GM18870 (cell line): ENCODE measurements at regions not wholly inside any gene's neighbourhood (a gene's known extent, or its start where the extent isn't known, plus 50 kb on each side); places are given as distances from the start of the nearest gene placed in this dataset.
A peak's percentile ranks its signal among the peaks of the same experiment; 100 is the strongest.
"Not testable (repeated sequence)": the region's sequence is repeated elsewhere in the genome, so short reads cannot be mapped to it uniquely, and the experiment has no call there.

Experiments used
- ATAC-seq: cut with Tn5 transposase; IDR thresholded peaks from one replicate; pipeline ENCODE4 v1.9.1; 2021; ENCODE audit warnings: moderate library complexity; ENCODE audit not compliant: unreplicated experiment

DNA sequence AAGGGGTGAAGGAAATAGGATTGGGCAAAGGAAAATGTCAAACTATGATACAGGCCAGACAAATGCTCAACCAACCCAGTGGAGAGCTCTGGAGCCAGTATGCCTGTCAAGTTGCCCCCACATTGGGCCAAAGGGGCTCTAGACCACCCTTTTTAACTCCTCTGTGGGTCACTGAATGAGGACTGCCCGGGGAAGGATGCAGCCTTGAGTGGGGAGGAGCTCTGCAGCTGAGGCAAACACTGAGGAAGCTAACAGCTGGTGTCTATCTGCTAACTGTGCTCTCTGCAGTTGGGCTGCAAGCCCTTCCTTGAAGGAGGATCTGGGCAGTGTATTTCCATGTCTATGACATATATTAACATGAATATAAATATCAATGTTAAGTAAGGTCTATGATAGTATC, 98.4 kb upstream of the PRSS16 start:
- ATAC-seq, result no peak

- no peak for ATAC-seq
These were observed 92.8 kb upstream of the PRSS16 start for GRCh38 chr6:27154696-27155095.

DNA sequence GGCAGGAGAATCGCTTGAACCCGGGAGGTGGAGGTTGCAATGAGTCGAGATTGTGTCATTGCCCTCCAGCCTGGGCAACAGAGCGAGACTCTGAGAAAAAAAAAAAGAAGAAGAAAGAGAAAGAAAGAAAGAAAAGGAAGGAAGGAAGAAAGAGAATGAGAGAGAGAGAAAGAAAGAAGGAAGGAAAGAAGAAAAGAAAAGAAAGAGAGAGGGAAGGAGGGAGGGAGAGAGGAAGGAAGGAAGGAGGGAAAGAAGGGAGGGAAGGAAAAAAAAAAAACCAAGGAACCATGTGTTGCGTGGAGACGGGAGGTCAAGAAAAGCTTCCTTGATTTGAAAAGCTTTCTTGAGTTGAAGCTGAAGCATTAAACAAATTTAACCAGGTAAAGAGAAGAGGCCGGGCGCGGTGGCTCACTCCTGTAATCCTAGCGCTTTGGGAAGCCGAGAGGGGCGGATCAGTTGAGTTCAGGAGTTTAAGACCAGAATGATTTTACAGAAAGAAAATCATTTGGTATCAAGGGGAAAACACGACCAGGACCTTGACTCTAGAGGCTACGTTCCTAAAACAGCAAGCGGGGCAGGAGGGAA, 90.5 kb upstream of the PRSS16 start:
- no peak for ATAC-seq

DNA sequence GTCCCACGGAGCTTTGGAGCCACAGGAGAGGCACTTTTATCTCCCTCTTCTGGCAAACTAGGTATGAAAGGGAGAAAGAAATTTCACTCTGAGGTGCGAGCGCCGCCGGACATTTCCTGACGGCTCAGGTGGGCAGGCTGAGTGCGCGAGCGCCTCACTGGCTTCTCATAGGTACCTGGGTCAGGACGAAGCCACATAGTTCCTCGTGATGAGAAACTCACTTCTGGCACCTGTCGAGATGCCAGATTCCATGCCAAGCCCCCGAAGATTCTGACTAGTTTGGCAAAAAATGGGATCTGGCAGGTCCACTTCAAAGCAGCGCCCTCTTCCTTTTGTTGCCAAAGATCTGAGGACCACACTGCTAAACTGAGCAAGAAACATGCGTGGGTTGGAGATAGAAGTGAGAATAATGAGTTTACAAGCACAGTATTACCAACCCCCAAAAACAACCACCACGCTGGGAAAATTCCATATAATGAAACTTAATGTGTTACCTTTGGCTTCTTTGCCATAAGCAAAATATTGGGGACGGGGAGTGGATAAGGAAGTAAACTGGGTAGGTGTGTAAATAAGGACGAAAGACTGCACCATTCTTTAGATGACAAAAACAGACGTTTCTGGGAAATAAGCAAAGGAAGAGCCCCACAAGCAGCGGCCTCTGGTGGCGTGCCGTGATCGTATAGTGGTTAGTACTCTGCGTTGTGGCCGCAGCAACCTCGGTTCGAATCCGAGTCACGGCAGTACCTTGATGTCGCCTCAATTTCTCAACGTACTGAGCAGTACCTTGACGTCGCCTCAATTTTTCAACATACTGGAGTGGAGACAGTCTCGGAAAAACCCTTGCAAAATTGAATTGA, 89.8 kb upstream of the PRSS16 start:
- ATAC-seq, result peak; percentile 33

- no peak for ATAC-seq
These were observed 89.2 kb upstream of the PRSS16 start for GRCh38 chr6:27158316-27158643.

DNA sequence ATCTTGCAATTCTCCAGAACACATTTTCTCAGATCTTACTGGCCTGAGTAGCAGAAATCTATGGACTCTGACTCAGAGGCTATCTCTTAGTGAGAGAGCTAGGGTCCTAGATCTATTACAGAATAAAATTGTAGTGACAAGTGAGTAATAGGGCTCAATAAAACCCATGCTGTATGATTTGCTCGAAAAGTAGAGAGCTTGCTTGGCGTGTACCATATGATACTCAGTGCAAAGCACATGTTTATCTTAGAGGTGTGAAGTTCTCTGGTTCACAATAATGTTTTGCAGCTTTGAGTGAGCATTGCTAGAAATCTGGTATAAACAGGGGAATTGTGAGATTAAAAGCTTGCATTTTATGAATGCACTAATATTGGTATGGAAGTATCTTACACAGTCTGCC, 87.8 kb upstream of the PRSS16 start:
- no peak for ATAC-seq

- ATAC-seq, result no peak
These were observed 86.4 kb upstream of the PRSS16 start for GRCh38 chr6:27161115-27161514.

- ATAC-seq, result no peak
These were observed 85.9 kb upstream of the PRSS16 start for GRCh38 chr6:27161603-27161945.

DNA sequence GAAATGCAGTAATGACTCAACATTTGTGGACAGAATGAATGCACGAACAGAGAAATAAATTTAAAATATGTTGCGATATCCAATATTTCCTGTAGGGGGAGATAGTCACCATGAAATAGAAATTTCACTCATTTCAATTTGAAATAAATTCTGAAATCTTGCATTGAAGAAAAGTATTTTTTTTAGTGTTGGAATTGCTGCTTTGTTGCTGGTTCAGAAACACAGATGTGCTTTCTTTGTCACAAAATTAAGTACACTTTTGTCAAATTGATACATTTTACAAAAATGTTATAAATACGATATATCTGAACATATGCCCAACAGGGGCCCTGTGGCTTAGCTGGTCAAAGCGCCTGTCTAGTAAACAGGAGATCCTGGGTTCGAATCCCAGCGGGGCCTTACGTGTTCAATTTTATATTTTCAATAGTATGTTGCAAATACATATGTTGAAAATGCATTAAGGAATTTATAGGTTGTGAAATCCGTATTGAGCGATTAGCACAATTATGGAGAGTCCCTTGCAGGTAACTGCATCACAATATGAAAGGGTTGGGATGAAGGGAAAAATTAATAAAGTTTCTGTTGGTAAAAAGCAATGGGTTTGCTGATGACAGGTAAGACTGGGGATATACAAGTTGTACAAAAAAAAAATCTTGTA, 85.4 kb upstream of the PRSS16 start:
- no peak for ATAC-seq

GRCh38 chr6:27163834-27164233, 83.7 kb upstream of the PRSS16 start:
- ATAC-seq, result no peak

DNA sequence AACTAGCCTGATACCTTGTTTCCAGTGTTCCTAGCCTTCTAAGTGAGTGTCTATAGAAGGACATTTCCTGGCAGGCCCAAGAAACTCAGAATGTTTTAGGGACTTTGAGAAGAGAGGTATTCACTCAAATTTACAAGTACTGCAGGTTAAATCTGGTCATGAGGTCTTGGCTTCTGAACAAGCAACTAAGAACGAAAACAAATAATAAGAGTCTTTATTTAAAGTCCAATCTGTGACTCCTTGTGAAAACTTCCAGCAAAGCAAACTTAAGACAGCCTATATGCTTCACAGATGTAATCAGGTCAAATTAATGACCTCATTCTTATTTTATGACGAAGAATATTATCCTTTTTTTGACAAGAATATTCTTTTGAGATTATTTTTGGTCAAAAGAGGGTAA, 79.4 kb upstream of the PRSS16 start:
- ATAC-seq, result no peak

GRCh38 chr6:27168586-27169443, 78.7 kb upstream of the PRSS16 start:
- ATAC-seq, result no peak

- ATAC-seq, result not testable (repeated sequence)
These were observed 74.8 kb upstream of the PRSS16 start for GRCh38 chr6:27172524-27173231.

DNA sequence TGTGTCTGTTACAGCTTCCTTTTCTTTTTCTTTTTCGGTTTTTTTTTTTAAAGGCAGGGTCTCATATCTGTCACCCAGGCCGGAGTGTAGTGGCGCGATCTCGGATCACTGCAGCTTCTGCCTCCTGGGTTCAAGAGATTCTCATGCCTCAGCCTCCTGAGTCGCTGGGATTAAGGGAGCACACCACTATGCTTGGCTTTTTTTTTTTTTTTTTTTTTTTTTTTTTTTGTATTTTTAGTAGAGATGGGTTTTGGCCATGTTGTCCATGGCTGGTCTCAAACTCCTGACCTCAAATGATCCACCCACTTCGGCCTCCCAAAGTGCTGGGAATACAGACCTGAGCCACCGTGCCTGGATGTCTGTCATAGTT, 74.3 kb upstream of the PRSS16 start:
- not testable (repeated sequence) for ATAC-seq

DNA sequence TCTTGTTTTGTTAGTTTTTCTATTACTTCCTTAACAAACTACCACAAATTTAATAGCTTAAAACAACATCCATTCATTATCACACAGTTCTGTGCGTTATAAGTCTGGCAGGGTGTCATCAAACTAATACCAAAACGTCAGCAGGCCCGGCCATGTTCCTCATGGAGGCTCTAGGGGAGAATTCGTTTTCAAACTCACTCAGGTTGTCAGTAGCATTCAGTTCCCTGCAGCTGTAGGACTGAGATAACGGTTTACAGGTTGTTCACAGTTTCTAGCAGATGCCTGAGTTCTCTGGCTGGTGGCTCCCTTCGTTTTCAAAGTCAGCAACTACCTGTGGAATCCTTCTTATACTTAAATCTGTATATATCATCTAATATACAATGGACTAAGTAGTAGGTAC, 72.5 kb upstream of the PRSS16 start:
- ATAC-seq, result no peak

DNA sequence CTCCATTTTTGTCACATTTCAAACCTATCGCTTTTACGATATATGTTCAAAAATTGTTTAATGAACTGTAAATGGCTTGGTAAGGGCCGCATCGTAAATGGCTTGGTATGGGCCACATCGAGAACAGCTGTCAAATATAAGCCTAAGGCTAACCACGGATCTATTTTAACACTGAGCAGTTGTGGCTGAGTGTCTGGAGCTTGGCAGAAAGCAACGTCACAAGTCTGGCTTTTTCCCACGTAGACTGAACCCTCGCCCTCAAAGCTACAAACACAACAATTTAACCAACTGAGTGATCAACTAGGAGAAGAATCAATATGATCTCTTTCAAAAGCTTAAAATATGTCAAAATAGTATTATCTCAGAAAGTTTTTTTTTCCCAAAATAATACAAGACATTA, 71.4 kb upstream of the PRSS16 start:
- no peak for ATAC-seq

GRCh38 chr6:27176523-27177484, 70.7 kb upstream of the PRSS16 start:
- ATAC-seq, result peak; percentile 40

- peak; percentile 47 for ATAC-seq
These were observed 69.8 kb upstream of the PRSS16 start for GRCh38 chr6:27177485-27178406.

DNA sequence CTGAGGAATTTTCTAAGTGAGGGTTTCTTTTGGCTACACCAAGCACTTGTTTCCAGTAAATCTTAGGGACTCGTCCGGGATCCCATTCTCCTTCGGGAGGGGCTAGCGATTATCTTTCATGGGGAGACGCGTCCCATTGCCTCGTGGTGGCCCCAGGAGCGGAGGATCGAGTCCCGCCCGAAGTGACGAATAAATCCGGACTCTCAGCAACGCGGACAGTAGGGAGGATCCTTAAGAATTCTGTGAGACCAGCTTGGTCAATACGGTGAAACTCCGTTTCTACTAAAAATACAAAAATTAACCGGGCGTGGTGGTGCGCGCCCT, 69.1 kb upstream of the PRSS16 start:
- ATAC-seq, result no peak
